GM12878 (cell line): ENCODE measurements at regions not wholly inside any gene's neighbourhood (a gene's known extent, or its start where the extent isn't known, plus 50 kb on each side); places are given as distances from the start of the nearest gene placed in this dataset.

Experiments
- BACH1 ChIP-seq: fragments of 450-650 bp; IDR thresholded peaks from 2 replicates; pipeline ENCODE4 v1.6.1; 2017; ENCODE audit warnings: mild to moderate bottlenecking, borderline replicate concordance
- BCL11A ChIP-seq: IDR thresholded peaks from 2 replicates; pipeline ENCODE4 v1.6.1; 2011; ENCODE audit warnings: low read depth, low read length
- HDAC2 ChIP-seq: fragments of 200-600 bp; sonication (generic); IDR thresholded peaks from 2 replicates; pipeline ENCODE4 v1.6.1; 2017
- LARP7 ChIP-seq: fragments of 450-650 bp; IDR thresholded peaks from 2 replicates; pipeline ENCODE4 v1.6.1; 2017; ENCODE audit warnings: mild to moderate bottlenecking
- TF ChIP-seq, protein P1 (sequence below): fragments of 450-650 bp; formaldehyde crosslinking; IDR thresholded peaks from 2 replicates; pipeline ENCODE4 v1.5.0; 2022; ENCODE audit warnings: mild to moderate bottlenecking, missing genetic modification characterization
- TF ChIP-seq, protein P2 (sequence below): IDR thresholded peaks from 2 replicates; pipeline ENCODE4 v1.6.1; 2012; ENCODE audit warnings: low read depth, low read length, improper control_type of control experiment
- TF ChIP-seq, protein P3 (sequence below): fragments of 150-350 bp; IDR thresholded peaks from 2 replicates; pipeline ENCODE4 v1.6.1; 2014; ENCODE audit warnings: mild to moderate bottlenecking, low read depth, low read length
- TF ChIP-seq, protein P4 (sequence below): fragments of 450-650 bp; IDR thresholded peaks from 2 replicates; pipeline ENCODE4 v1.6.1; 2014; ENCODE audit warnings: mild to moderate bottlenecking

DNA sequence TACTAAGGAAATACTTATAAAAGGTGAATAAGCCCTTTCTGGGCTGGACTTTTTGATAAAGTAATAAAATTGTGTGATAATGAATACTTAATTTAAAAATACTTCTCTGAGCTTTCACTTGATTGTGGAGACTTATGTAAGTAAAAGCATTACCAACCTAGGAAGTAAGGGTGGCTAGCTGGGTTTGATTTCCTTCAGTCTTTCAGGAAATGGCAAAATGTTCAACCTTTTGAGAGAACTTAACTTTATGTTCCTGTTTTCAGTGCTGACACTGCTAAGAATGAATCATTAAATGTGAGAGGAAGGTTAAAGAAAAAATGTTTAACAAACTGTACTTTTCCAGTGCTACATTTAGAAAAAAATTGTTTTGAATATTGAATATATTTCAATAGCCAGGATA, 900.3 kb downstream of the METTL15 start (continued):
- TF ChIP-seq, protein P1, sequence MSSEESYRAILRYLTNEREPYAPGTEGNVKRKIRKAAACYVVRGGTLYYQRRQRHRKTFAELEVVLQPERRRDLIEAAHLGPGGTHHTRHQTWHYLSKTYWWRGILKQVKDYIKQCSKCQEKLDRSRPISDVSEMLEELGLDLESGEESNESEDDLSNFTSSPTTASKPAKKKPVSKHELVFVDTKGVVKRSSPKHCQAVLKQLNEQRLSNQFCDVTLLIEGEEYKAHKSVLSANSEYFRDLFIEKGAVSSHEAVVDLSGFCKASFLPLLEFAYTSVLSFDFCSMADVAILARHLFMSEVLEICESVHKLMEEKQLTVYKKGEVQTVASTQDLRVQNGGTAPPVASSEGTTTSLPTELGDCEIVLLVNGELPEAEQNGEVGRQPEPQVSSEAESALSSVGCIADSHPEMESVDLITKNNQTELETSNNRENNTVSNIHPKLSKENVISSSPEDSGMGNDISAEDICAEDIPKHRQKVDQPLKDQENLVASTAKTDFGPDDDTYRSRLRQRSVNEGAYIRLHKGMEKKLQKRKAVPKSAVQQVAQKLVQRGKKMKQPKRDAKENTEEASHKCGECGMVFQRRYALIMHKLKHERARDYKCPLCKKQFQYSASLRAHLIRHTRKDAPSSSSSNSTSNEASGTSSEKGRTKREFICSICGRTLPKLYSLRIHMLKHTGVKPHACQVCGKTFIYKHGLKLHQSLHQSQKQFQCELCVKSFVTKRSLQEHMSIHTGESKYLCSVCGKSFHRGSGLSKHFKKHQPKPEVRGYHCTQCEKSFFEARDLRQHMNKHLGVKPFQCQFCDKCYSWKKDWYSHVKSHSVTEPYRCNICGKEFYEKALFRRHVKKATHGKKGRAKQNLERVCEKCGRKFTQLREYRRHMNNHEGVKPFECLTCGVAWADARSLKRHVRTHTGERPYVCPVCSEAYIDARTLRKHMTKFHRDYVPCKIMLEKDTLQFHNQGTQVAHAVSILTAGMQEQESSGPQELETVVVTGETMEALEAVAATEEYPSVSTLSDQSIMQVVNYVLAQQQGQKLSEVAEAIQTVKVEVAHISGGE (CRISPR knock-in tag): no peak
- TF ChIP-seq, protein P2, sequence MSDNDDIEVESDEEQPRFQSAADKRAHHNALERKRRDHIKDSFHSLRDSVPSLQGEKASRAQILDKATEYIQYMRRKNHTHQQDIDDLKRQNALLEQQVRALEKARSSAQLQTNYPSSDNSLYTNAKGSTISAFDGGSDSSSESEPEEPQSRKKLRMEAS: no peak
- TF ChIP-seq HDAC2: no peak
- no peak for TF ChIP-seq BCL11A
- no peak for TF ChIP-seq BACH1
- TF ChIP-seq, protein P3, sequence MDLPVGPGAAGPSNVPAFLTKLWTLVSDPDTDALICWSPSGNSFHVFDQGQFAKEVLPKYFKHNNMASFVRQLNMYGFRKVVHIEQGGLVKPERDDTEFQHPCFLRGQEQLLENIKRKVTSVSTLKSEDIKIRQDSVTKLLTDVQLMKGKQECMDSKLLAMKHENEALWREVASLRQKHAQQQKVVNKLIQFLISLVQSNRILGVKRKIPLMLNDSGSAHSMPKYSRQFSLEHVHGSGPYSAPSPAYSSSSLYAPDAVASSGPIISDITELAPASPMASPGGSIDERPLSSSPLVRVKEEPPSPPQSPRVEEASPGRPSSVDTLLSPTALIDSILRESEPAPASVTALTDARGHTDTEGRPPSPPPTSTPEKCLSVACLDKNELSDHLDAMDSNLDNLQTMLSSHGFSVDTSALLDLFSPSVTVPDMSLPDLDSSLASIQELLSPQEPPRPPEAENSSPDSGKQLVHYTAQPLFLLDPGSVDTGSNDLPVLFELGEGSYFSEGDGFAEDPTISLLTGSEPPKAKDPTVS: no peak
- TF ChIP-seq, protein P4, sequence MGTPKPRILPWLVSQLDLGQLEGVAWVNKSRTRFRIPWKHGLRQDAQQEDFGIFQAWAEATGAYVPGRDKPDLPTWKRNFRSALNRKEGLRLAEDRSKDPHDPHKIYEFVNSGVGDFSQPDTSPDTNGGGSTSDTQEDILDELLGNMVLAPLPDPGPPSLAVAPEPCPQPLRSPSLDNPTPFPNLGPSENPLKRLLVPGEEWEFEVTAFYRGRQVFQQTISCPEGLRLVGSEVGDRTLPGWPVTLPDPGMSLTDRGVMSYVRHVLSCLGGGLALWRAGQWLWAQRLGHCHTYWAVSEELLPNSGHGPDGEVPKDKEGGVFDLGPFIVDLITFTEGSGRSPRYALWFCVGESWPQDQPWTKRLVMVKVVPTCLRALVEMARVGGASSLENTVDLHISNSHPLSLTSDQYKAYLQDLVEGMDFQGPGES: no peak
- TF ChIP-seq LARP7: no peak
- TF ChIP-seq, all 136 proteins: peak for 0
